Motor neuron (in vitro differentiated cells): ENCODE measurements at regions not wholly inside any gene's neighbourhood (a gene's known extent, or its start where the extent isn't known, plus 50 kb on each side); places are given as distances from the start of the nearest gene placed in this dataset.
A peak's percentile ranks its signal among the peaks of the same experiment; 100 is the strongest.

Experiments used
- ATAC-seq, 8 experiments: fragments of 200-7000 bp; cut with Tn5 transposase; replicated peaks in 6 of 8; 2 replicates each; pipeline ENCODE4 v1.8.0; 2021; ENCODE audit warnings: mild to moderate bottlenecking in 8 of 8, moderate library complexity in 8 of 8
- H3K27ac ChIP-seq, 2 donors: fragments of 250-450 bp; sonication (Bioruptor Pico); 2 replicates each; pipeline ENCODE4 v1.9.0; 2021; ENCODE audit warnings: antibody characterized with exemption in 2 of 2, mild to moderate bottlenecking in 2 of 2, moderate library complexity in 1 of 2
- H3K4me1 ChIP-seq, 2 donors: fragments of 250-450 bp; sonication (Bioruptor Pico); replicated peaks in 1 of 2; 2 replicates each; pipeline ENCODE4 v1.6.1; 2021; ENCODE audit warnings: antibody characterized with exemption in 2 of 2, mild to moderate bottlenecking in 2 of 2, moderate library complexity in 1 of 2
- H3K4me3 ChIP-seq, 5 donors: fragments of 250-450 bp; sonication (Bioruptor Pico); 2 replicates each; pipeline ENCODE4 v1.9.0; 2021; ENCODE audit warnings: antibody characterized with exemption in 5 of 5, mild to moderate bottlenecking in 5 of 5, moderate library complexity in 4 of 5
- WGBS, 10 experiments: fragments of 450-650 bp; shearing (Covaris generic); methylation state at CpG; one replicate each; pipeline ENCODE4 v1.0.0; 2022; 5-methylcytosine and 5-hydroxymethylcytosine counted together
- in situ Hi-C, 9 experiments: fragments of 400-800 bp; cut with MboI; loops; one replicate each; pipeline ENCODE4 v1.15.0; 2021; ENCODE audit warnings: low sequenced_read_pairs in 9 of 9, low pct_unique_long_range_greater_than_20kb in 2 of 9; ENCODE audit not compliant: unreplicated experiment in 9 of 9

GRCh38 chr5:125199968-125200865, 453.8 kb upstream of the ZNF608 start:
- Histone ChIP-seq H3K27ac (peak overlapping the region; percentile 75 to 80), H3K4me3 (peak overlapping the region; percentile 12 to 35 (median 25)), H3K4me1 (peaks cover 57 to 71% of the 10 kb centered on the region in 2 donors)
- WGBS, 10 experiments = 0 to 57% (median 2%) methylated on average over 2 to 11 of the region's 17 CpGs
- in situ Hi-C loops = no loop called here
- peak in 6 of 8 experiments; percentile 28 to 81 (median 80) for ATAC-seq

- H3K27ac ChIP-seq = peak overlapping the region; percentile 75 to 80
- ATAC-seq = peak in 3 of 8 experiments; percentile 3 to 32 (median 31)
- peaks cover 57 to 66% of the 10 kb centered on the region in 2 donors for H3K4me1 ChIP-seq
- WGBS, 10 experiments = 0 to 78% (median 31%) methylated on average over 1 to 5 of the region's 5 CpGs
- in situ Hi-C loops = no loop called here
- peak overlapping the region; percentile 12 to 35 (median 25) for H3K4me3 ChIP-seq
Observed at GRCh38 chr5:125200866-125201373, 454.5 kb upstream of the ZNF608 start.

GRCh38 chr5:125201446-125202052, 455.1 kb upstream of the ZNF608 start:
- Histone ChIP-seq H3K4me3 (peak overlapping the region in 2 of 5 donors; percentile 34 to 35), H3K27ac (peak overlapping the region; percentile 75 to 80), H3K4me1 (peaks cover 52 to 61% of the 10 kb centered on the region in 2 donors)
- in situ Hi-C loops = no loop called here
- 77 to 100% (median 95%) methylated on average over 2 to 3 of the region's 3 CpGs; no CpG with 5 or more reads in 2 of the 10 experiments for WGBS, 10 experiments
- ATAC-seq = peak in 3 of 8 experiments; percentile 9 to 27 (median 14)

- Histone ChIP-seq H3K27ac (no peak overlapping the region), H3K4me3 (no peak overlapping the region), H3K4me1 (peaks cover 43 to 53% of the 10 kb centered on the region in 2 donors)
- 75 to 100% (median 86%) methylated on average over 1 of the region's 1 CpG; no CpG with 5 or more reads in 3 of the 10 experiments for WGBS, 10 experiments
- in situ Hi-C loops = no loop called here
- no peak for ATAC-seq
Observed at GRCh38 chr5:125202353-125202752, 455.9 kb upstream of the ZNF608 start.

- Histone ChIP-seq H3K27ac (no peak overlapping the region), H3K4me3 (no peak overlapping the region), H3K4me1 (peaks cover 37 to 47% of the 10 kb centered on the region in 2 donors)
- WGBS, 10 experiments = 86 to 100% (median 95%) methylated on average over 1 to 2 of the region's 2 CpGs; no CpG with 5 or more reads in 1 of the 10 experiments
- in situ Hi-C loops = no loop called here
- ATAC-seq = no peak
Observed at GRCh38 chr5:125202871-125203438, 456.5 kb upstream of the ZNF608 start.

GRCh38 chr5:125203912-125204311, 457.5 kb upstream of the ZNF608 start:
- 39 to 100% (median 70%) methylated on average over 1 to 2 of the region's 2 CpGs; no CpG with 5 or more reads in 2 of the 10 experiments for WGBS, 10 experiments
- peak in 3 of 8 experiments; percentile 44 to 94 (median 88) for ATAC-seq
- in situ Hi-C loops = no loop called here
- no peak overlapping the region for H3K4me3 ChIP-seq
- H3K4me1 ChIP-seq = peaks cover 30 to 37% of the 10 kb centered on the region in 2 donors
- no peak overlapping the region for H3K27ac ChIP-seq

GRCh38 chr5:125205601-125206225, 459.3 kb upstream of the ZNF608 start:
- Histone ChIP-seq H3K27ac (no peak overlapping the region), H3K4me3 (no peak overlapping the region), H3K4me1 (peaks cover 17 to 26% of the 10 kb centered on the region in 2 donors)
- in situ Hi-C loops = no loop called here
- 74 to 96% (median 91%) methylated on average over 2 to 6 of the region's 6 CpGs; no CpG with 5 or more reads in 1 of the 10 experiments for WGBS, 10 experiments
- no peak for ATAC-seq

GRCh38 chr5:125207856-125208255, 461.4 kb upstream of the ZNF608 start:
- in situ Hi-C loops = no loop called here
- ATAC-seq = no peak
- no peak overlapping the region for H3K27ac ChIP-seq
- no peak overlapping the region for H3K4me3 ChIP-seq
- peaks cover 3 to 4% of the 10 kb centered on the region in 2 donors for H3K4me1 ChIP-seq

GRCh38 chr5:125209650-125210049, 463.2 kb upstream of the ZNF608 start:
- Histone ChIP-seq H3K27ac (peak overlapping the region; percentile 29 to 48), H3K4me3 (no peak overlapping the region), H3K4me1 (peaks cover 0 to 3% of the 10 kb centered on the region in 2 donors)
- WGBS, 10 experiments = 58 to 100% (median 81%) methylated on average over 1 to 2 of the region's 2 CpGs; no CpG with 5 or more reads in 3 of the 10 experiments
- ATAC-seq = peak in 5 of 8 experiments; percentile 17 to 72 (median 50)
- in situ Hi-C loops = no loop called here

- Histone ChIP-seq H3K27ac (peak overlapping the region in 1 of 2 donors; percentile 29), H3K4me3 (no peak overlapping the region), H3K4me1 (peaks cover 0 to 3% of the 10 kb centered on the region in 2 donors)
- in situ Hi-C loops = no loop called here
- WGBS, 10 experiments = 14 to 100% (median 53%) methylated on average over 1 of the region's 1 CpG; no CpG with 5 or more reads in 4 of the 10 experiments
- ATAC-seq = peak in 2 of 8 experiments; percentile 63 to 98
Observed at GRCh38 chr5:125210242-125210947, 464.0 kb upstream of the ZNF608 start.

- 34 to 100% (median 88%) methylated on average over 1 to 3 of the region's 3 CpGs; no CpG with 5 or more reads in 1 of the 10 experiments for WGBS, 10 experiments
- peaks cover 0 to 3% of the 10 kb centered on the region in 2 donors for H3K4me1 ChIP-seq
- no peak overlapping the region for H3K27ac ChIP-seq
- H3K4me3 ChIP-seq = no peak overlapping the region
- in situ Hi-C loops = no loop called here
- ATAC-seq = peak in 1 of 8 experiments; percentile 15
Observed at GRCh38 chr5:125214080-125214479, 467.6 kb upstream of the ZNF608 start.

GRCh38 chr5:125215593-125215992, 469.2 kb upstream of the ZNF608 start:
- Histone ChIP-seq H3K4me1 (no peaks in the 10 kb centered on the region), H3K4me3 (no peak overlapping the region), H3K27ac (no peak overlapping the region)
- WGBS, 10 experiments = 90 to 100% (median 100%) methylated on average over 1 of the region's 1 CpG; no CpG with 5 or more reads in 6 of the 10 experiments
- in situ Hi-C loops = no loop called here
- no peak for ATAC-seq
